Mesendoderm (in vitro differentiated cells): ENCODE measurements at regions not wholly inside any gene's neighbourhood (a gene's known extent, or its start where the extent isn't known, plus 50 kb on each side); places are given as distances from the start of the nearest gene placed in this dataset.

Experiments used
- DNase-seq: peaks from one replicate; pipeline ENCODE4 v3.0.0; 2013
- H2AK5ac ChIP-seq: 2 replicates; pipeline ENCODE4 v1.6.1; 2013; ENCODE audit warnings: low read length, inconsistent platforms
- H2BK120ac ChIP-seq: 2 replicates; pipeline ENCODE4 v1.6.1; 2013; ENCODE audit warnings: low read depth, mild to moderate bottlenecking, low read length, moderate library complexity, mixed read lengths
- H2BK15ac ChIP-seq: replicated peaks from 2 replicates; pipeline ENCODE4 v1.6.1; 2013; ENCODE audit warnings: low read depth, mild to moderate bottlenecking, moderate library complexity
- H2BK5ac ChIP-seq: 2 replicates; pipeline ENCODE4 v1.6.1; 2013; ENCODE audit warnings: low read length, inconsistent platforms
- H3K18ac ChIP-seq: 2 replicates; pipeline ENCODE4 v1.6.1; 2013; ENCODE audit warnings: mild to moderate bottlenecking, low read length, mixed read lengths
- H3K23ac ChIP-seq: one replicate; pipeline ENCODE4 v1.6.1; 2013; ENCODE audit warnings: low read length
- H3K27ac ChIP-seq: 2 replicates; pipeline ENCODE4 v1.5.1; 2013; ENCODE audit warnings: low read depth, mild to moderate bottlenecking, inconsistent platforms, low read length, moderate library complexity
- H3K27me3 ChIP-seq: 2 replicates; pipeline ENCODE4 v1.6.1; 2013; ENCODE audit warnings: low read length, control low read depth, mild to moderate bottlenecking, inconsistent platforms; ENCODE audit not compliant: insufficient read depth, poor library complexity
- H3K36me3 ChIP-seq: 2 replicates; pipeline ENCODE4 v1.6.1; 2013; ENCODE audit warnings: low read length, inconsistent platforms; ENCODE audit not compliant: control insufficient read depth, insufficient read depth
- H3K4ac ChIP-seq: one replicate; pipeline ENCODE4 v1.6.1; 2013; ENCODE audit warnings: low read depth, mild to moderate bottlenecking, low read length, moderate library complexity
- H3K4me1 ChIP-seq: 2 replicates; pipeline ENCODE4 v1.6.1; 2013; ENCODE audit warnings: low read depth, low read length, inconsistent platforms; ENCODE audit not compliant: control insufficient read depth
- H3K4me2 ChIP-seq: 2 replicates; pipeline ENCODE4 v1.6.1; 2013; ENCODE audit warnings: low read length
- H3K4me3 ChIP-seq: 2 replicates; pipeline ENCODE4 v1.5.1; 2013; ENCODE audit warnings: mild to moderate bottlenecking, low read length
- H3K56ac ChIP-seq: one replicate; pipeline ENCODE4 v1.6.1; 2013; ENCODE audit warnings: low read length
- H3K79me1 ChIP-seq: 2 replicates; pipeline ENCODE4 v1.6.1; 2013; ENCODE audit warnings: low read length, inconsistent platforms
- H3K79me2 ChIP-seq: 2 replicates; pipeline ENCODE4 v1.6.1; 2013; ENCODE audit warnings: mild to moderate bottlenecking, low read length; ENCODE audit not compliant: control insufficient read depth, insufficient read depth
- H3K9ac ChIP-seq: 2 replicates; pipeline ENCODE4 v1.6.1; 2013; ENCODE audit warnings: low read length, inconsistent platforms
- H4K5ac ChIP-seq: one replicate; pipeline ENCODE4 v1.6.1; 2013; ENCODE audit warnings: low read length
- H4K8ac ChIP-seq: one replicate; pipeline ENCODE4 v1.6.1; 2013; ENCODE audit warnings: low read depth, mild to moderate bottlenecking, control low read depth, low read length, moderate library complexity
- WGBS: extraction: QIAGEN DNeasy Blood & Tissue Kit; methylation state at CpG from one replicate; pipeline ENCODE4 v1.1.7; 2013; ENCODE audit warnings: low lambda C conversion rate, missing lambda C conversion rate; ENCODE audit not compliant: insufficient coverage; ENCODE audit errors: extremely low coverage; 5-methylcytosine and 5-hydroxymethylcytosine counted together

GRCh38 chr12:123036466-123037285 lies 56.2 kb downstream of the ARL6IP4 start:
- H4K5ac ChIP-seq = no peak overlapping the region
- no peak overlapping the region for H4K8ac ChIP-seq
- no peaks in the 10 kb centered on the region for H3K27me3 ChIP-seq
- H3K4ac ChIP-seq = no peak overlapping the region
- H3K79me1 ChIP-seq = no peaks in the 10 kb centered on the region
- no peak overlapping the region for H2BK5ac ChIP-seq
- H2BK120ac ChIP-seq = no peak overlapping the region
- peaks cover 2% of the 10 kb centered on the region for H3K4me1 ChIP-seq
- no peak overlapping the region for H3K18ac ChIP-seq
- DNase-seq = no peak
- H3K4me2 ChIP-seq = no peak overlapping the region
- H3K27ac ChIP-seq = peak overlapping the region; percentile 9
- H3K4me3 ChIP-seq = no peak overlapping the region
- no peak overlapping the region for H2BK15ac ChIP-seq
- H3K36me3 ChIP-seq = no peaks in the 10 kb centered on the region
- no CpG with 5 or more reads among the region's 4 CpGs for WGBS
- no peak overlapping the region for H3K56ac ChIP-seq
- no peak overlapping the region for H3K9ac ChIP-seq
- H3K23ac ChIP-seq = no peak overlapping the region
- H3K79me2 ChIP-seq = no peaks in the 10 kb centered on the region
- H2AK5ac ChIP-seq = no peak overlapping the region

GRCh38 chr12:123035841-123036240 lies 55.4 kb downstream of the ARL6IP4 start:
- Histone ChIP-seq H3K23ac (no peak overlapping the region), H4K8ac (no peak overlapping the region), H2BK5ac (no peak overlapping the region), H3K36me3 (no peaks in the 10 kb centered on the region), H2BK15ac (no peak overlapping the region), H2BK120ac (no peak overlapping the region), H3K27ac (no peak overlapping the region), H3K4me1 (peaks cover 2% of the 10 kb centered on the region), H3K9ac (no peak overlapping the region), H3K79me1 (no peaks in the 10 kb centered on the region), H3K4me2 (no peak overlapping the region), H3K4ac (no peak overlapping the region), H3K18ac (no peak overlapping the region), H3K79me2 (no peaks in the 10 kb centered on the region), H2AK5ac (no peak overlapping the region), H3K4me3 (no peak overlapping the region), H3K27me3 (no peaks in the 10 kb centered on the region), H4K5ac (no peak overlapping the region), H3K56ac (no peak overlapping the region)
- WGBS = no CpG with 5 or more reads among the region's 5 CpGs
- no peak for DNase-seq

GRCh38 chr12:123034865-123035264 lies 54.4 kb downstream of the ARL6IP4 start:
- Histone ChIP-seq H4K5ac (no peak overlapping the region), H3K79me2 (no peaks in the 10 kb centered on the region), H3K4ac (no peak overlapping the region), H3K4me3 (no peak overlapping the region), H2BK120ac (no peak overlapping the region), H3K4me1 (peaks cover 2% of the 10 kb centered on the region), H3K23ac (no peak overlapping the region), H3K36me3 (no peaks in the 10 kb centered on the region), H3K27me3 (no peaks in the 10 kb centered on the region), H2AK5ac (no peak overlapping the region), H3K9ac (no peak overlapping the region), H4K8ac (no peak overlapping the region), H3K79me1 (no peaks in the 10 kb centered on the region), H3K27ac (peak overlapping the region; percentile 1), H3K4me2 (no peak overlapping the region), H3K18ac (no peak overlapping the region), H3K56ac (no peak overlapping the region), H2BK15ac (no peak overlapping the region), H2BK5ac (no peak overlapping the region)
- WGBS = no CpG with 5 or more reads among the region's 4 CpGs
- no peak for DNase-seq

- Histone ChIP-seq H3K4me1 (peaks cover 2% of the 10 kb centered on the region), H3K23ac (no peak overlapping the region), H3K4me2 (no peak overlapping the region), H3K9ac (no peak overlapping the region), H3K56ac (no peak overlapping the region), H3K79me2 (no peaks in the 10 kb centered on the region), H3K4me3 (no peak overlapping the region), H3K27me3 (no peaks in the 10 kb centered on the region), H2AK5ac (no peak overlapping the region), H4K8ac (no peak overlapping the region), H3K36me3 (no peaks in the 10 kb centered on the region), H3K27ac (no peak overlapping the region), H4K5ac (no peak overlapping the region), H2BK5ac (no peak overlapping the region), H3K4ac (no peak overlapping the region), H3K18ac (no peak overlapping the region), H3K79me1 (no peaks in the 10 kb centered on the region), H2BK15ac (no peak overlapping the region), H2BK120ac (no peak overlapping the region)
- no CpG with 5 or more reads among the region's 21 CpGs for WGBS
- DNase-seq = no peak
Measured at GRCh38 chr12:123034022-123034541, 53.6 kb downstream of the ARL6IP4 start.

- Histone ChIP-seq H3K79me2 (no peaks in the 10 kb centered on the region), H3K79me1 (no peaks in the 10 kb centered on the region), H3K18ac (no peak overlapping the region), H2BK5ac (no peak overlapping the region), H3K23ac (no peak overlapping the region), H3K56ac (no peak overlapping the region), H3K27ac (no peak overlapping the region), H3K36me3 (no peaks in the 10 kb centered on the region), H4K5ac (no peak overlapping the region), H3K4me3 (no peak overlapping the region), H2AK5ac (no peak overlapping the region), H2BK120ac (no peak overlapping the region), H3K4me1 (peaks cover 2% of the 10 kb centered on the region), H4K8ac (no peak overlapping the region), H3K4ac (no peak overlapping the region), H2BK15ac (no peak overlapping the region), H3K27me3 (no peaks in the 10 kb centered on the region), H3K4me2 (no peak overlapping the region), H3K9ac (no peak overlapping the region)
- no peak for DNase-seq
- no CpG with 5 or more reads among the region's 3 CpGs for WGBS
Measured at GRCh38 chr12:123033392-123034021, 53.0 kb downstream of the ARL6IP4 start.
